HG02678 (cell line): ENCODE measurements at regions not wholly inside any gene's neighbourhood (a gene's known extent, or its start where the extent isn't known, plus 50 kb on each side); places are given as distances from the start of the nearest gene placed in this dataset.

Experiments used
- ATAC-seq: cut with Tn5 transposase; IDR thresholded peaks from one replicate; pipeline ENCODE4 v1.9.1; 2021; ENCODE audit warnings: mild to moderate bottlenecking, moderate library complexity; ENCODE audit not compliant: unreplicated experiment

DNA sequence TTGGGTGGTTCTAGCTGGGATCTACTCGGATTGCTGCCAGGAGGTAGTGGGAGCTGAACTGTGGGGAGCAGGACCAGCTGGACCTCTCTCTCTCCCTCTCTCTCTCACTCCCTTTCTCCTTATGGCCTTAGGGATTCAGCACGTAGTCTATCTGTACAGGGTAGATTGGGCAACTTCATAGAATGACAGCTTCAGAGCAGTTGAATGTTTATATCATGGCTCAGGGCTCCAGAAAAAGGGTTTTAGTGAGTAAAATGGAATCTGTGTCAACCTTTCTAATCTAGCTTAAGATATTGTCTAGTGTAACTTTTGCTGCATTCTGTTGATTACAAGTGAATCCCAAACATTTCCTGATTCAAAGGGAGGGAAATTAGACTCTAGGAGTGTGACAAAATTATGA is 127.7 kb upstream of the PDGFD start:
- no peak for ATAC-seq

DNA sequence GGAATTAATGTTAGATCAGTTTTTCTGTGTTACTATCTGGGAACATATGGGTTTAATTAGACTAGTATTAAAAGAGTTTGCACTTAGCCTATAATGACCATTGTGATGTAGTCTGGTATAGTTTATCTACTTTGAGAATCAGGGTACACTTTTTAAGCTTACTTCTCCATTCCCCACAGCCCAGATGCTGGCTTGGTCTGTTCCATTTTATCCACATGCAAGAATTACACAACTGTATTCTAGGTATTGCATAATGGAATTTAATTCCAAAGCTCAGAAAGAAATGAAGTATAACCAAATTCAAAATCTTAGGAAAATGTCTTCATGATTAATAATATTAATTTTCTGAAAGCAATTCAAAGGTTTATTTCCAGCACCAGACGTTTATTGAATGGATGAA is 122.2 kb upstream of the PDGFD start:
- ATAC-seq = no peak

DNA sequence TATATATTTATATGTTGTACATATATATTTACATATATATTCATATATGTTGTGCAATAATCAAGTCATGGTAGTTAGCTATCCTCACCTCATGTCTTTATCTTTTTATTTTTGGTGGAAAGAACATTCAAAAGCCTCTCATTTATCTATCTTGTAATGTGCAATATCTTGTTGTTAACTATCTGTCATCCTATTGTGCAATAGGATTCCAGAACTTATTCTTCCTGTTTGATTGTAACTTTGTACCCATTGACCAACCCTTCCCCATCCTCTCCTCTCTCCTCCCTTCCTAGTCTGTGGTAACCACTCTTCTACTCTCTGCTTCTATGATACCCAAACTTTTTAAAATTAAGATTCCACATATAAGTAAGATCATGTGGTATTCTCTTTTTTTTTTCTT is 115.6 kb upstream of the PDGFD start:
- no peak for ATAC-seq

DNA sequence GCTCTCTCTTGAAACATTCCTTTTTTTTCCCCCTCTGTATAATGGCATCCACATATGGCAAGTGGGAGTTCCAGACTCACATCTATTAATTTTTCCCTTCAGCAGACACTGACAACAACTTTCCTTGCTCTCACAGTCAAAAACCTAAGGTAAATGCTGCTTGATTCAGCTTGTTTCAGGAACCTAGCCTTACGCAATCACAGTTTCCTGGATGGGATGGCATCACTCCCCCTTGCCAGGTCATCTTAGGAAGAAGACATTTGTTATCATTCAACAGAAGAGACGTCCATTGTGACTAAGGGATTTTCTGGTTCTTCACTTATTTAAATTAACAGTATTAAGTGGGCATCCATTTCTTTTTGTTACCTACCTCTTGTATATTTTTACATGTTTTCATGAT is 112.0 kb upstream of the PDGFD start:
- ATAC-seq = no peak

DNA sequence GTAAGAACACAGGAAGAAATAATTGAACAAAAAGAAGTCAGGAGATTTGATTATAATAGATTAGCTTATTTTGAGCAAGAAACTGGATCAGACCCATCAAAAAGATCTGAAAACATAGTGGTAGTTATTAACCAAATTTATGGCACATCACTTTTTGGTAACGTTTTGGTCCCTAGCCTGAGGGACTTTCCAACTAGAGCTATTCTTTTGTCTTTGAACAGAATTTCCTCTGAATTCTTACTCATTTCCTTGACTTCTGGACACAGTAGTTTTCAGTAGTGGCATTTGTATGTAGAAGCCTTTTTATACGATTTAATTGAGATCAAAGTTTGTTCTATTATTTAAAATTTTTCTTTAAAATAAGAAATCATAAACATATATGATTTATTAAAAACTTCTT is 96.5 kb upstream of the PDGFD start:
- ATAC-seq = no peak

DNA sequence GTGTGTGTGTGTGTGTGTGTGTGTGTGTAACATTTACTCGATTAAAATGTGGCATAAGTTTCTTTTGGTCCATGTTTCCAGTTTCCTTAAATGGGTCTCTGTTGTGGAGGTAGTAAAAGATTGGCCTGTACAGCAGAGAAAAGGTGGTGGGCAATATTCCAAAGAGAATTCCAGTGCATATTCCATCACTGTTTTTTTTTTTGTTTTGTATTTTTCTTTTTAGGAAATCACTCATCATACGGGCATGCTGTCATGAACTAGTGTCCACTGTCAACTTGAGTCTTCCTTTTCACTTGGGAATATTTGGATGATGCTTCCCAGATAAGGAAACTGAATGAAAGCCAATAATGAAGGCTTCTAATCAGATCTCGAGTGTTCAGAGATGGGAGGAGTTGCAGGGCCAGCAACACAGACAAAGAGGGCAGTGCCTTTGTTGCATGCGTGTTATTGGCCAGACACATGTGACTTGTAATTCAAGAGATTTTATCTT is 95.2 kb upstream of the PDGFD start:
- ATAC-seq = no peak

DNA sequence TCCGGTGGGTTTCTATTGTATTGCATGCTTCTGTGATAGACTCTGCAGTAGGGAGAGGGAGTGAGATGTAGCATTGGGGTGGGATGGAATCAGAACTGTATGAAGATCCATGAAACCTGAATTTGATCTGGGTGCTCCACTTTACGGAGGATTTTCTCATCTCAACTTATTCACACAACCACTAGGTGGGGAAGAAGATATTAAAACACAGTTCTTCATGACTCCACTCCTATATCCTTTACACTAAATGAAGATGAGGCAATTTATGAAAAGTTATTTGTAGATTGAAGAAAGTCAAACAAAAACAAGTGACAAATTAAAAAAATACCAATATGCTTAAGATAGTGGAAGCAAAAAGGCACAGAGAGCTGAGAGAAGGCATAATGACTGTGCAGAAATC is 92.6 kb upstream of the PDGFD start:
- no peak for ATAC-seq

DNA sequence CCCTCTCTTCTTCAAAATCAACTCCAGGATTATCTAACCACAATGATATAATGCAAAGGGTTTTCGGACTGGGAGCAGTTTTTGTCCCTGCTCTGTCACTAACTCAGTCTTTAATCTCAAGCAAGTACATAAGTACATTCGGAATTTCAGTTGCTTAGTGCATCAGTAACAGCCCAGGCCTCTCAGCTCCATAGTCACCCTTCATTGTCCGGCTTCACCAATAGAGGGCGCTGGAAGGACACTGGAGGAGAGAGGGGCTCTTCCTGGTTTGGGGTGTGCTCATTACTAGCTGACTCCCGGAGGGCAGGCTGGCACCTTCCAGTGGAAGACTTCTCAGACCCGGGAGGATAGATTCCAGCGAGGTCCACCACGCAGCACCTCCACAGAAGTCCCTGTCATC is 90.4 kb upstream of the PDGFD start:
- ATAC-seq = peak; percentile 63

DNA sequence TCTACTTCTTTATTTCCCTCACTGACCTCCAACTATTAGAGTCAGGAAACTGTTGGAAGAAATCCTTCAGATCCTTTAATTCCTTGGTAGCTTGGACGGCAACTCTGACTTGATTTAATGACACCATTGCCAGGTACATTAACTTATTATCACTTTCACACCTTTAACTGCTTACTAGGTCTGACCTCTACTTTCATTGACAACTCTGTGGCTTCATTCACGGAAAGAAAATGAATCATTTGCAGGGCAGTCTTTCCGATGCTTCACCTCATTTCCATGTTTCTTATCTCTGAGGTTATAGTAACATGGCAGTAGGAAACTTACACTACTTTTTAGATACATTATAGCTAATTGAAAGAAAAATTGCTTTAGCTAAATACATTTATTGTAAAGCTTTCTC is 82.6 kb upstream of the PDGFD start:
- ATAC-seq = no peak

DNA sequence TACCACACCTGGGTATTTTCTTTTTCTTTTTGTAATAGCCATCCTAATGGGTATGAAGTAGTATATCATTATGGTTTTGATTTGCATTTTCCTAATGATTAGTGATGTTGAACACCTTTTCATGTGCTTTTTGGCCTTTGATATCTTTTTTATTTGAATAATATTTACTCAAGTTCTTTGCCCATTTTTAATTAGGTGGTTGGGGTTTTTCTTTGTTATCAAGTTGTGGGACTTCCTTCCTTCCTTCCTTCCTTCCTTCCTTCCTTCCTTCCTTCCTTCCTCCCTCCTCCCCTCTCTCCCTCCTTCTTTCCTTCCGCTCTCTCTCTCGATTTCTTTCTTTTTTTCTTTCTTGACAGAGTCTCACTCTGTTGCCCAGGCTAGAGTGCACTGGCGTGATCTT is 75.0 kb upstream of the PDGFD start:
- ATAC-seq = no peak

DNA sequence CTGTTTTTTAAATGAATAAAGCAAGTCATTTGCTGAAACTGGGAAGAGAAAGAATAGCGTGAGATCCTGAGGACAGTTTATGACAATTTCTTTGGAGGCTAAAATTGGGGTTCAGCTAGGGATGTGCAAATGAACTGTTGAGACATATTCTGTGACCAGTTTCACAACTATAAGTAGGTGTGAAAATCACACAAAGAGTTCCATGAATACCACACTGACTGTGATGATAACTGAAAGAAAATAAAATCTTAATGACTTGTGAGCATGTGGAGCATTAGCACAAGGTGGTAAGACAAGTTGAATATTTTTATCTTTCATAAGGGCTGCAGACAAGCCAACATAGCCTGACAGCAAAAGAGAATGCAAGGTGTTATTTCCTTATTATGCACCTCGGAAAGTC is 61.1 kb upstream of the PDGFD start:
- no peak for ATAC-seq

DNA sequence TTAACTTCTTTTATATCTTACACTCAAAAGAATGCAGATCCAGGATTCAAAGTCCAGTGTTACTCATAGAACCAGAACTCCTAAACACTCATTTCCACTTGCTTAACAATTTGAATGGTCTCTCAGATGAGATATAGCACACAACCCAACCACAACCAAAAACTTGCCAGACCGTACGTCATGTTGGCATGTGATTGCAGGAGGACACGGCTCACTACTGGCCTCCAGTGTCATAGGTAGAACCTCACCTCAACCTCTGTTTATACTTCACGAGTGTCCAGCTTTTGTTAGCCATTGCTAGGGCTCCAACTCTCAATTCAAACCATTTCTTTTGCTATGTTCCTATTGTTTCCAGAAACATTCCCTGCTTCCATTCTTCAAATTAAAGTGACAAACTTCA is 58.5 kb upstream of the PDGFD start:
- no peak for ATAC-seq

DNA sequence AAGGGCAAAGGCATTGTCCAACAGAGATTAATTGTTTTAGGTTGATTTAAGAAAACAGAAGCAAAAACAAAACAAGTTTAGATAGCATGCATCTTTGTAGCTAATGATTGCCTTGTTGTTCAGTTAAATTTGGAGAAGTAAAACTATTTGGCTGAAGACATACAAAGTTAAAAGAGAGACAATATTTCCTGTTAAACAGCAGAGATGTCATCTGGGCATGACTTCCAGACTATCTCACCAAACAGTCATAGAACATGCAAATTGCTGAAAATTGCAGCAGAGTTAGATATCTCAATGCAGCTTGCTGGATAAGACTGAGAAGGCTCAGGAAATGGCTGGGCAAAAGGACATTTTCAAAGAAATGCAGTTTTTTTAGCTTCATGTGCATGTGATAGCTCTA is 57.5 kb upstream of the PDGFD start:
- ATAC-seq = no peak

DNA sequence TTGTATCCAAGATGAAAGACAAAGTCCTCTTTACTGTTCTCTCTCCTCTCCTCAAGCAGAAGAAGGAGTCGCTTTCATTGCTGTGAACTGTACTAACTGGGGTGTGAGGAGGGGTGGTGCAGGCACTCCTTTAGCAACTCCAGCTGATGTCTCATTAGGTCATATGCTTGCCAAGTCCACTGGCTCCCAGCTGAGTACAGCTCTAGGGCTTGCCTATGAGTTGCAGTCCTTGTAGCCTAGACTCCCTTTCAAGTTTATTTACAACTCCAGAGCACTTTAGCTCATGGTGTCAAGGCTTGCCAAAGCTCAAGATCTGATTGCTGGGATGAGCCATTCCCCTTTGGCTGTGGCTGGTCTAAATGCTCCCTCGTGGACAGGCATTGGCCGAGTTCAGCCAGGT is 55.1 kb upstream of the PDGFD start:
- no peak for ATAC-seq

DNA sequence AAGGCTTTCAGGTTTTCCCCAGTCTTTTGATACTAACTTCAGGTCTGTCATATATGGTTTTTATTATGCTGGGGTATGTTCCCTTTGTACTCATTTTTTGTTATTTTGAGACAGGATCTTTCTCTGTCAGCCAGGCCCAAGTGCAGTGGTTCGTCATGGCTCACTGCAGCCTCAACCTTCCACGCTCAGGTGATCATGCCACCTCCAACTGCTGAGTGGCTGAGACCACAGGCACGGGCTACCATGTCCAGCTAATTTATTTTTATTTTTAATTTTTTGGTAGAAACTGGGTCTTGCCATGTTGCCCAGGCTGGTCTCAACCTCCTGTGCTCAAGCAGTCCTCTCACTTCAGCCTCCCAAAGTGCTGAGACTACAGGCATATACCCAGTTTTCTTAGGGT is 50.6 kb upstream of the PDGFD start:
- ATAC-seq = no peak
